K562 (cell line): ENCODE measurements at regions not wholly inside any gene's neighbourhood (a gene's known extent, or its start where the extent isn't known, plus 50 kb on each side); places are given as distances from the start of the nearest gene placed in this dataset.

Experiments
- CTCF ChIP-seq, 3 experiments: IDR thresholded peaks in 2 of 3; conservative IDR thresholded peaks in 1 of 3; 2 replicates each; pipeline ENCODE4 v1.5.1; 2011 to 2012; ENCODE audit warnings: low read length in 3 of 3, mild to moderate bottlenecking in 3 of 3, control low read depth in 2 of 3, improper control_type of control experiment in 1 of 3, inconsistent platforms in 1 of 3, low read depth in 1 of 3, mixed read lengths in 1 of 3, moderate library complexity in 1 of 3; ENCODE audit not compliant: insufficient read depth in 2 of 3
- GATAD2B ChIP-seq: fragments of 450-650 bp; IDR thresholded peaks from 2 replicates; pipeline ENCODE4 v1.6.1; 2017; ENCODE audit warnings: mild to moderate bottlenecking, borderline replicate concordance
- GMEB1 ChIP-seq: fragments of 250-450 bp; sonication (Bioruptor Pico); IDR thresholded peaks from 2 replicates; pipeline ENCODE4 v1.4.0; 2020; ENCODE audit warnings: mild to moderate bottlenecking
- HNRNPL ChIP-seq: fragments of 200-400 bp; formaldehyde crosslinking; IDR thresholded peaks from 2 replicates; pipeline ENCODE4 v1.6.1; 2017; ENCODE audit warnings: low read depth, mild to moderate bottlenecking, low read length
- NR3C1 ChIP-seq: sonication (generic); formaldehyde crosslinking; IDR thresholded peaks from 2 replicates; pipeline ENCODE4 v1.8.1; 2022; ENCODE audit warnings: missing genetic modification reagents
- PHB2 ChIP-seq: fragments of 450-650 bp; IDR thresholded peaks from 2 replicates; pipeline ENCODE4 v1.6.1; 2017; ENCODE audit warnings: low read depth
- POLR2A ChIP-seq: fragments of 450-650 bp; conservative IDR thresholded peaks from 2 replicates; pipeline ENCODE4 v1.6.1; 2016
- TAF1 ChIP-seq: IDR thresholded peaks from 2 replicates; pipeline ENCODE4 v1.6.1; 2011; ENCODE audit warnings: mild to moderate bottlenecking, low read length, moderate library complexity; ENCODE audit not compliant: insufficient read depth, control insufficient read depth, severe bottlenecking; ENCODE audit errors: extremely low read depth
- USF2 ChIP-seq: sonication (generic); formaldehyde crosslinking; IDR thresholded peaks from 2 replicates; pipeline ENCODE4 v1.5.0; 2020; ENCODE audit warnings: missing genetic modification reagents
- ZNF274 ChIP-seq: IDR thresholded peaks from 2 replicates; pipeline ENCODE4 v1.6.1; 2011; ENCODE audit warnings: low read depth, mild to moderate bottlenecking, low read length, moderate library complexity, borderline replicate concordance
- ZNF830 ChIP-seq: fragments of 250-450 bp; sonication (Bioruptor Pico); IDR thresholded peaks from 2 replicates; pipeline ENCODE4 v1.5.0; 2021; ENCODE audit warnings: mild to moderate bottlenecking

GRCh38 chrX:96438803-96439202, 245.8 kb upstream of the DIAPH2 start:
- TF ChIP-seq CTCF (IDR thresholded peaks at IDR 0.05 in 2 of 3, conservative IDR thresholded peaks at IDR 0.05 in 1 of 3; ENCODE audit: insufficient read depth in 2 of 3, low read depth in 1 of 3, low read length in 3 of 3): no peak
- TF ChIP-seq POLR2A: no peak
- TF ChIP-seq ZNF830 (CRISPR knock-in tag): no peak
- no peak for TF ChIP-seq ZNF274
- no peak for TF ChIP-seq GMEB1 (CRISPR knock-in tag)
- no peak for TF ChIP-seq HNRNPL
- TF ChIP-seq NR3C1 (CRISPR knock-in tag): no peak
- TF ChIP-seq USF2 (CRISPR knock-in tag): no peak
- no peak for TF ChIP-seq PHB2
- no peak for TF ChIP-seq GATAD2B
- TF ChIP-seq TAF1: no peak
